ENCODE measurements at regions not wholly inside any gene's neighbourhood (a gene's known extent, or its start where the extent isn't known, plus 50 kb on each side); places are given as distances from the start of the nearest gene placed in this dataset.
A peak's percentile ranks its signal among the peaks of the same experiment; 100 is the strongest.

DNA sequence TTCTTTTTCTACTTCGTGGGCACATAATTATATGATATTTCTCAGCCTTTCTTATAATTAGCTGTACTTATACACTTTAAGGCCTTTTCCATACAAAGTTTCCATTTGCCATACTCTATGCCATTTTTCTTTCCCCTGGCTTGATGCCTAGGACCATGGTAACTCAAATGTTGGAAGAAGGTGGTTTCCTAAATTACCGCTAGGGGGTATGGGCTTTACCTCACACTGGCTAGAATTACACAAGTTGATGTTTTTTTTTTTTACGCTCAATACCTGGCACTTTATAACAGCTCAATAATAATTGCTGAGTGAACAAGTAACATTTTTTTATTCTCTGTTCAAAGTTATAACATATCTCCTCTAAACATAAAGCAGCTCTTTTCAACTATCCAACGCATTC, 306.8 kb upstream of the LRFN5 start:
- TF ChIP-seq CTCF (CRISPR knock-in tag; IDR thresholded peaks at IDR 0.05), result 0 out of 2 replicates have a peak, but pooled peaks have one; percentile 5
- no peak for TF ChIP-seq FOXA3 (CRISPR knock-in tag; IDR thresholded peaks at IDR 0.05)
- in situ Hi-C loops (cut with HindIII; ENCODE audit: extremely low pct_ligation_motif_present, low pct_unique_long_range_greater_than_20kb) (no loop called here), intact Hi-C loops (cut with micrococcal nuclease; ENCODE audit: unreplicated experiment) (no loop called here)
- Histone ChIP-seq H3K4me1 (ENCODE audit: insufficient read depth, low read length) (no peaks in the 10 kb centered on the region), H3K4me2 (ENCODE audit: low read depth, low read length) (no peak overlapping the region), H3K27me3 (ENCODE audit: control insufficient read depth in 1 of 2, insufficient read depth in 2 of 2, low read length in 2 of 2) (no peaks in the 10 kb centered on the region), H3K9me3 (ENCODE audit: low read length) (peaks cover 73% of the 10 kb centered on the region), H4K20me1 (ENCODE audit: insufficient read depth, low read length) (no peaks in the 10 kb centered on the region), H2AFZ (ENCODE audit: low read length) (no peak overlapping the region), H3K4me3 (replicated peaks in 1 of 3; ENCODE audit: insufficient read depth in 1 of 3, low read depth in 2 of 3, low read length in 3 of 3) (no peak overlapping the region), H3K36me3 (replicated peaks in 1 of 2; ENCODE audit: control insufficient read depth in 1 of 2, insufficient read depth in 2 of 2, low read length in 2 of 2) (no peaks in the 10 kb centered on the region), H3K79me2 (ENCODE audit: insufficient read depth, low read length) (no peaks in the 10 kb centered on the region), H3K9ac (ENCODE audit: insufficient read depth, low read depth, low read length) (no peak overlapping the region), H3K27ac (ENCODE audit: extremely low read length, insufficient read depth, low read length) (no peak overlapping the region)
- FAIRE-seq (no peak), DNase-seq (ENCODE audit: low spot score) (peak; percentile 16), ATAC-seq (peak; percentile 53; the same call in 2 of the 3 replicates)
- BruUV-seq (replicated peaks), result no TSS peak
- CTCF ChIA-PET (ENCODE audit: low intra/inter-chr PET ratio, low total read pairs), result no interaction called here
- POLR2A ChIA-PET, result no interaction called here
- WGBS (ENCODE audit: low lambda C conversion rate), result 15% methylated on average over 4 of the region's 4 CpGs

DNA sequence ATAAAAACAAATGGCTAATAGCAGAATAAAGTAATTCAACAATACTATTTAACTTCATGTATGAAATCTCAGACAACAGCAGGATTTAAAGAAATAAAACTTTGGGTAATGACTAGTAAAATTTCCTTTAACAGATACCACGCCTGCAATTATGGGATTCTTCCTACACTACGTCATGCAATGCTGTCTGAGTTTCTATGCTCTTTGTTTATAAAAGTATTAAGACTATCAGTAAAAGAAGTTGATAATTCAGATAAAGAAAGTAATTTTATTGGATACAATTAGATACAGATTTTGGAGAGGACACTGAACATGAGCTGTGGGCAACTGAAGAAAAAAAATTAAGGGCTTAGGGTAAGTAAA, 308.4 kb upstream of the LRFN5 start:
- no peak for ATAC-seq
- Histone ChIP-seq H3K9ac (ENCODE audit: insufficient read depth, low read depth, low read length) (no peak overlapping the region), H2AFZ (ENCODE audit: low read length) (no peak overlapping the region), H3K27me3 (ENCODE audit: control insufficient read depth in 1 of 2, insufficient read depth in 2 of 2, low read length in 2 of 2) (no peaks in the 10 kb centered on the region), H3K4me3 (replicated peaks in 1 of 3; ENCODE audit: insufficient read depth in 1 of 3, low read depth in 2 of 3, low read length in 3 of 3) (no peak overlapping the region), H3K9me3 (ENCODE audit: low read length) (peaks cover 74% of the 10 kb centered on the region), H3K4me2 (ENCODE audit: low read depth, low read length) (no peak overlapping the region), H3K4me1 (ENCODE audit: insufficient read depth, low read length) (no peaks in the 10 kb centered on the region), H4K20me1 (ENCODE audit: insufficient read depth, low read length) (no peaks in the 10 kb centered on the region), H3K27ac (ENCODE audit: extremely low read length, insufficient read depth, low read length) (no peak overlapping the region), H3K79me2 (ENCODE audit: insufficient read depth, low read length) (no peaks in the 10 kb centered on the region), H3K36me3 (replicated peaks in 1 of 2; ENCODE audit: control insufficient read depth in 1 of 2, insufficient read depth in 2 of 2, low read length in 2 of 2) (no peaks in the 10 kb centered on the region)
- ChIA-PET CTCF (ENCODE audit: low intra/inter-chr PET ratio, low total read pairs) (no interaction called here), POLR2A (no interaction called here)
- no peak for DNase-seq (ENCODE audit: low spot score)
- TF ChIP-seq HOXA3 (CRISPR knock-in tag; IDR thresholded peaks at IDR 0.05) (no peak), ZNF850 (CRISPR knock-in tag; conservative IDR thresholded peaks at IDR 0.05) (no peak), CREB1 (IDR thresholded peaks at IDR 0.05) (peak; percentile 40; the same call in 1 of the 2 replicates), CREB1 (CRISPR knock-in tag; IDR thresholded peaks at IDR 0.05) (no peak), KDM3A (CRISPR knock-in tag; IDR thresholded peaks at IDR 0.05; ENCODE audit: low read depth) (no peak), ZNF296 (CRISPR knock-in tag; conservative IDR thresholded peaks at IDR 0.05) (no peak), ATF7 (IDR thresholded peaks at IDR 0.05) (peak; percentile 39; the same call in 1 of the 2 replicates), ATF7 (CRISPR knock-in tag; IDR thresholded peaks at IDR 0.05) (no peak)
- no TSS peak for BruUV-seq (replicated peaks)
- FAIRE-seq, result no peak
- in situ Hi-C loops (cut with HindIII; ENCODE audit: extremely low pct_ligation_motif_present, low pct_unique_long_range_greater_than_20kb), result no loop called here
- intact Hi-C loops (cut with micrococcal nuclease; ENCODE audit: unreplicated experiment), result no loop called here
- WGBS (ENCODE audit: low lambda C conversion rate), result 1% methylated on average over 2 of the region's 2 CpGs

Data from HepG2 (cell line).